ENCODE measurements at regions not wholly inside any gene's neighbourhood (a gene's known extent, or its start where the extent isn't known, plus 50 kb on each side); places are given as distances from the start of the nearest gene placed in this dataset.

- no peak overlapping the region for H3K4me3 ChIP-seq (ENCODE audit: low read depth, low read length)
- TF ChIP-seq CTCF (conservative IDR thresholded peaks at IDR 0.05; ENCODE audit: low read depth, low read length), result no peak
- DNase-seq (ENCODE audit: low read depth), result no peak
Measured at GRCh38 chr7:118449797-118450567, 225.5 kb downstream of the ANKRD7 start.

GRCh38 chr7:118452128-118452527 is 227.6 kb downstream of the ANKRD7 start:
- H3K4me3 ChIP-seq (ENCODE audit: low read depth, low read length), result no peak overlapping the region
- no peak for DNase-seq (ENCODE audit: low read depth)
- TF ChIP-seq CTCF (conservative IDR thresholded peaks at IDR 0.05; ENCODE audit: low read depth, low read length), result no peak

GRCh38 chr7:118467381-118467780 is 242.9 kb downstream of the ANKRD7 start:
- no peak overlapping the region for H3K4me3 ChIP-seq (ENCODE audit: low read depth, low read length)
- DNase-seq (ENCODE audit: low read depth), result no peak
- no peak for TF ChIP-seq CTCF (conservative IDR thresholded peaks at IDR 0.05; ENCODE audit: low read depth, low read length)

- no peak overlapping the region for H3K4me3 ChIP-seq (ENCODE audit: low read depth, low read length)
- no peak for TF ChIP-seq CTCF (conservative IDR thresholded peaks at IDR 0.05; ENCODE audit: low read depth, low read length)
- DNase-seq (ENCODE audit: low read depth), result no peak
Measured at GRCh38 chr7:118472581-118472980, 248.1 kb downstream of the ANKRD7 start.

- H3K4me3 ChIP-seq (ENCODE audit: low read depth, low read length), result no peak overlapping the region
- DNase-seq (ENCODE audit: low read depth), result no peak
- no peak for TF ChIP-seq CTCF (conservative IDR thresholded peaks at IDR 0.05; ENCODE audit: low read depth, low read length)
Measured at GRCh38 chr7:118473271-118473670, 248.8 kb downstream of the ANKRD7 start.

GRCh38 chr7:118476036-118476435 is 251.5 kb downstream of the ANKRD7 start:
- no peak for DNase-seq (ENCODE audit: low read depth)
- no peak overlapping the region for H3K4me3 ChIP-seq (ENCODE audit: low read depth, low read length)
- no peak for TF ChIP-seq CTCF (conservative IDR thresholded peaks at IDR 0.05; ENCODE audit: low read depth, low read length)

- TF ChIP-seq CTCF (conservative IDR thresholded peaks at IDR 0.05; ENCODE audit: low read depth, low read length), result no peak
- no peak for DNase-seq (ENCODE audit: low read depth)
- no peak overlapping the region for H3K4me3 ChIP-seq (ENCODE audit: low read depth, low read length)
Measured at GRCh38 chr7:118477036-118477435, 252.5 kb downstream of the ANKRD7 start.

Measured in choroid plexus epithelial cell (primary cell).